Right renal pelvis (tissue), 4 donors: ENCODE measurements at regions not wholly inside any gene's neighbourhood (a gene's known extent, or its start where the extent isn't known, plus 50 kb on each side); places are given as distances from the start of the nearest gene placed in this dataset.
"Not testable (repeated sequence)": the region's sequence is repeated elsewhere in the genome, so short reads cannot be mapped to it uniquely, and the experiment has no call there.

Experiments used
- DNase-seq, 4 donors: peaks; one replicate each; pipeline ENCODE4 v3.0.0-alpha.2; 2013; ENCODE audit warnings: low read depth in 4 of 4, low spot score in 3 of 4, missing footprints in 1 of 4

DNA sequence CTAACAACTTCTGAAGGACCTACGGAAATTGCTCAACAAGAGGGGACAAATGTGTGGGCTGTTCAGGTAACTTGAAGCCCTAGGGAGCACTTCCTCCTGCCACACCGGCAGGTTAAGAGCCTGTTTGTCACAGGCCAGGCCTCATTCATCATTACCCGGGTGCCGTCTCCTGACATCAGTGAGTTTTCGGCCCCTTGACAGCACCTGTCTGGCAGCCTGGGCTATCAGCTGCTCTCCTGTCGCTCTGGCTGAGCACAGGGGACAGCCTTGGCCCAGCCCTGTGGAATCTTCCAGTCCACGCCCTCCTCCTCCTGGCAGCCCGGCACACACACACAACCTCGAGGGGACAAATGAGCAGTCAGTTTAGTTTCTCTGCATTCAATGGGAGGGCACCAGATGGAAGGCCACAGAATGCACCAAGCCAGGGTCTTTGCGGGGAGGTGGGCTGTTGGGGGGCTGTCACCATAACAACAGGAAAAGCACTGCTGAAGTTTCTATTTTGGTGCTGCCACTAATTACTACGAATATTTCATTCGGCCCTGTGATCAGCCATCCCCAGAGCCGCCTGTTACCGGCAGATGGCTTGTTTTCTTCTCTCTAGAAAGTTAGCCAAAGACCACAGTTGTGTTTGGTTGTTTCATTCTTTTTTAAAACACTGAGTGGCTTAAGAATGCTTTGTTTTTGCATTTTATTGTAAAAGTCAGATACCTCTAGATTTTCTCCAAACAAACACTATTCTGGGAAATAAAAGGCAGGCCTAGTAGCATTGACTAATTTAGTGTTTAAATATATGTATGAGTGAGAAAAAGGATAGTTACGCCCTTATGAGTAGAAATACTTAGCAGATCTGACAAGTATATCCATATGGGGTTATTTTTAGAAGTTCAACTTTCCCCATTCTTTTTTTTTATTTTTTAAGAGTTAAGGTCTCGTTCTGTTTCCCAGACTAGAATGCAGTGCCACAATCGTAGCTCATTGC is 189.9 kb upstream of the NDUFV2 start:
- DNase-seq: peak in 2 of 4 donors; percentile 28 to 47

DNA sequence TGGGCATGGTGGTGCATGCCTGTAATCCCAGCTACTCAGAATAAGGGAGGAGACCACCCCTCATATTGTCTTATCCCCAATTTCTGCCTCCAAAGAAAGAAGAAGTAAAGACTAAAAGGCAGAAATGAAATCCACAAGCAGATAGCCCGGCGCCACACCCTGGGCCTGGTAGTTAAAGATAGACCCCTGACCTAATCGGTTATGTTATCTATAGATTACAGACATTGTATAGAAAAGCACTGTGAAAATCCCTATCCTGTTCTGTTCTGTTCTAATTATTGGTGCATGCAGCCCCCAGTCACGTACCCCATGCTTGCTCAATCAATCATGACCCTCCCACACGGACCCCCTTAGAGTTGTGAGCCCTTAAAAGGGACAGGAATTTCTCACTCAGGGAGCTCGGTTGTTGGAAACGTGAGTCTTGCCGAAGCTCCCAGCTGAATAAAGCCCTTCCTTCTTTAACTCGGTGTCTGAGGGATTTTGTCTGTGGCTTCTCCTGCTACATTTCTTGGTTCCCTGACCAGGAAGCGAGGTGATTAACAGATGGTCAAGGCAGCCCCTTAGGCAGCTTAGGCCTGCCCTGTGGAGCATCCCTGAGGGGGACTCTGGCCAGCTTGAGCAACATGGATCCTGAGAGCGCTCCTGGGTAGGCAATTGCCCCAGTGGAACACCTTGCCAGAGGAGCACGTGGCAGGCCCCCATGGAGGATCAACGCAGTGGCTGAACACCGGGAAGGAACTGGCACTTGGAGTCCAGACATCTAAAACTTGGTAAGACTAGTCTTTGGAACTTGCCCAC is 188.7 kb upstream of the NDUFV2 start:
- not testable (repeated sequence) for DNase-seq

- not testable (repeated sequence) for DNase-seq
These were observed 187.9 kb upstream of the NDUFV2 start for GRCh38 chr18:8914404-8915264.

GRCh38 chr18:8920856-8921787 is 181.4 kb upstream of the NDUFV2 start:
- not testable (repeated sequence) for DNase-seq

DNA sequence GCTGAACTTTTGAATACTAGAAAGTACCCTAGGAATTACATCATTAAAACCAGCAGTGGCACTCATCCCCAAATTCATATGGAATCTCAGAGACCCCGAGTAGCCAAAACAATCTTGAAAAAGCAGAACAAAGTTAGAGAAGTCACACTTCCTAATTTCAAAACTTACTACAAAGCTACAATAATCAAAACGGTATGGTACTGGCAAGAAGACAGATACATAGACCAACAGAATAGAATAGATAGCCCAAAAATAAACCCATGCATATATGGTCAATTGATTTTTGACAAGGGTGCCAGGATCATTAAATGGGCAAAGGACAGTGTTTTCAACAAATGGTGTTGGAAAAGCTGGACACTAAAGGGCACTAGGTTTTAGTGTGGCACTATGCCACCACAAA is 176.0 kb upstream of the NDUFV2 start:
- DNase-seq: no peak

DNA sequence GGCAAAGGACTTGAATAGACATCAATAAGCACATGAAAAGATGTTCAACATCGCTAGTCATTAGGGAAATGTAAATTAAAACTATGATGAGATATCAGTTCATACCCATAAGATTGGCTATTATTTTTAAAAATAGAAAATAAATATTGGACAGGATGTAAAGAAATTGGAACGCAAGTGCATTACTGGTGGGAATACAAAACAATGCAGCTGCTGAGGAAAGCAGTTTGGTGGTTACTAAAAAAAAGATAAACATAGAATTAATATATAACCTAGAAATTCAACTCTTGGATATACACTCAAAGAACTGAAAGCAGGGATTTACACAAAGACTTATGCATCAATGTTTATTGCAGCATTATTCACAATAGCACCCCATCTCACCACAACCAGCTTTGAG is 174.5 kb upstream of the NDUFV2 start:
- no peak for DNase-seq

GRCh38 chr18:8928847-8929780 is 173.4 kb upstream of the NDUFV2 start:
- DNase-seq: no peak

DNA sequence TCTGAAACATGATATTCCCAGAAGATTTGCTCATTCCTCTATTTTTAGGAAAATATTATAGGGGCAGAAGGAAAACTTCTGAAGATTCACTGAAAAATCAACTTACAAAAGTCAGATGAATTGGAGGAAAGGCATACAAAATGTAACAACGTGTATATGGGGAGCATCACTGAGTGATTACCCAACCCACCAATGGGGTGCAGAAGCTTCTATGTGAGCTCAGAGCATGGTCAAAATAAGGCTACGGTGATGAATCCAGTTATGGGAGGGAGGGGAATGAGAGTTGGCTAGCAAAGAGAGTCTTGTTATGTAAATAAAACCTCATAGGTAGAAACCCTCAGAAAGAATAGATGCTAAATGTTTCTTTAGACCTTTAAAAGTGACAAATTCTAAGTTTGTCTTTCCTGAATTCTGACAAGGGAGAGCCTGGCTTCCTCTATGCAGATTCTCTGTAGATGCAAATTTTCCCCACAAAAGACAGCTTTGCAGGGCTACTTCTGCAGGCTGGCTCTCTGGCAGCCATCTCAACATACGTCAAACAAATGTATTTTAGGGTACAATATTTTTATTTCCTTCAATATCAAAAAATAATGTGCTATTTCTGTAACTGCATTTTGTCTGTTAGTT is 171.4 kb upstream of the NDUFV2 start:
- DNase-seq: no peak

DNA sequence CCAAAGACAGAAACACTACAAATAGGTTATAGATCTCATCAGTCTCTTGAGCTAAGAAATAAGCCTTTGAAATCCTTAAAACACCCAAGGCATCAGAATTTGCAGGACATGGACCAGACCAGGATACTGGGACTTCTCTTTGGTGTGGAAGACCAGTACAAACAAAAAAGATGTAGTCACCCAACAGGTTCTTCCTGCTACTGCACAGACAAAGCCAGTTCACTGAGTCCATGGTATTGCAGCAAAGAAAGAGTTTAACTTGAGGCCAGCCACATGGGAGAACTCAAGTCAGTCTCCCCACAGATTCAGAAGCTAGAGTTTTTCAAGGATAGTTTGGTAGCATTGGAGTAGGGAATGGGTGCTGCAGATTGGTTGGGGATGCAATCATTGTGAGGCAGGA is 169.6 kb upstream of the NDUFV2 start:
- DNase-seq: no peak

- no peak for DNase-seq
These were observed 168.7 kb upstream of the NDUFV2 start for GRCh38 chr18:8933714-8934284.

- not testable (repeated sequence) for DNase-seq
These were observed 167.2 kb upstream of the NDUFV2 start for GRCh38 chr18:8935346-8935745.

DNA sequence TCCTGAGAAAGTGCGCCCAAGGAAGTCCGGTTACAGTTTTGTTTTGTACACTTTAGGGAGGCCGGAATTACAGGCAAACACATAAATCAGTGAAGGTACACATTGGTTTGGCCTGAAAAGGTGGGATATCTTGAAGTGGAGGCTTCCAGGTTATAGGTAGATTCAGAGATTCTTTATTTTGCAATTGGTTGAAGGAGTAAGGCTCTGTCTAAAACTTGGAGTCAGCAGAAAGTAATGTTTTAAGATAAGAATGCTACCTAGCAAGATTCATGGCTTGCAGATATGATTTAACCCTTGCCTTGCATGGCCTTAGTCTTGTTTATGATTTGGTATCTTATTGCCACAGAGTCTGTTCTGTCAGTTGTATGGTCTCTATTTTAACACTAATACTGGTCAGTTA is 165.9 kb upstream of the NDUFV2 start:
- DNase-seq: no peak

- DNase-seq: no peak
These were observed 165.1 kb upstream of the NDUFV2 start for GRCh38 chr18:8937160-8938094.

DNA sequence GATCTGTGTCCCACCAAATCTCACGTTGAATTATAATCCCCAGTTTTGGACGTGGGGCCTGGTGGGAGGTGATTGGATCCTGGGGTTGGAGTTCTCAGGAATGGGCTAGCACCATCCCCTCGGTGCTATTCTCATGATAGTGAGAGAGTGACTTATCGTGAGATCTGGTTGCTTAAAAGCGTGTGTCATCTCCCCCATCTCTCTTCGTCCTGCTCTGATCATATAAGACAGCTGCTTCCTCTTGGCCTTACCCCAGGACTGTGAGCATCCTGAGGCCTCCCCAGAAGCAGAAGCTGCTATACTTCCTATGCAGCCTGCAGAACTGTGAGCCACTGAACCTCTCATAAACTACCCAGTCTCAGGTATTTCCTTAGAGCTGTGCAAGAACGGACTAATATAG is 163.7 kb upstream of the NDUFV2 start:
- no peak for DNase-seq

- no peak for DNase-seq
These were observed 160.2 kb upstream of the NDUFV2 start for GRCh38 chr18:8942021-8942908.
